ENCODE measurements at regions not wholly inside any gene's neighbourhood (a gene's known extent, or its start where the extent isn't known, plus 50 kb on each side); places are given as distances from the start of the nearest gene placed in this dataset.

DNA sequence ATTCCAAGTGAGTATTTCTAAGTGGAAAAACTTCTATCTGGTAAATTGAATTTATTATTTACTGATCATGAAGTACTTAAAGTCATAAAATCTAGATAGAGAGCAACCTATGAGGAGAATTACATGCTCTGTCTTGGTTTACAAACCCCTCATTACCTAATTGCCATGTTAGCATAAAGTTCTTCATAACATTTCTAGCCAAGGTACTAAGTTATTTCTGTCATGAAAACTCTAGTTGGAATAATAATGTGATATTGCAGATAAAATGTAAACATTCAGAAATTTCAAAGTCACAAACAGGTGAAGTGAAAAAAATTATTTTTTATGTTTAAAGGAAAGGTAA, 228.6 kb downstream of the TTLL7 start:
- no peak for DNase-seq (ENCODE audit: low read depth)

DNA sequence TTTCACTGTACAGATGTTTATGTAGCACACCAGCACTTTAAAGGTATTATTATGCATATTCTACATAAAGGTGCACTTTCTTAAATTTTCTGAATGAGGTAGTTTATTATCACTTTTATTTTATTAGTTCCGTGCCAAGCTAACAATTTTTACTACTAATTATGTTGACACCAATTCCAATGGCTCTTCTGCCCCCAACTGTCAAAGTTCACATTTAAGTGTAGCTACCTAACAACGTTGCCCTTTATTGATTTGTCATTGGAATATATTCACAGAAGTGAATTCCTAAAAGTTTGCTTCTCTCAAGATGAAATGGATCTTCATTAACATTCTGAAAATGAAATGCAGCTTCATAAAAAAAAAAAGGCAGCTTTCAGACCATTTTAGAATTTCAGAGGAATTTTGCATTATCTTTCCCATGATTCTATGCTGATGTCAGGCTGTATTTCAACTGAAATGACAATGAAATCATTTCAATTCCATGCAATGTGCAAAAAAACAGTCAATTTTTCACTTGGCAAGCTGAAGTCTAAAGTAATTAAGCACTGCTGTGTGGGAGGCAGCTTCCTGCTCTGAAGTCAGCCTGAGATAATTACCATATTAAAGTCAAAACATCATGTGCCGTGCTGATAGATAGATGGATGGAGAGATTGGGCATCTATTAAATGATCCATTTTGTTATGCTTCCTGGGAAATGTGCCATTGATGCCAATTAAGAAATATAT, 229.2 kb downstream of the TTLL7 start:
- DNase-seq (ENCODE audit: low read depth), result no peak

DNA sequence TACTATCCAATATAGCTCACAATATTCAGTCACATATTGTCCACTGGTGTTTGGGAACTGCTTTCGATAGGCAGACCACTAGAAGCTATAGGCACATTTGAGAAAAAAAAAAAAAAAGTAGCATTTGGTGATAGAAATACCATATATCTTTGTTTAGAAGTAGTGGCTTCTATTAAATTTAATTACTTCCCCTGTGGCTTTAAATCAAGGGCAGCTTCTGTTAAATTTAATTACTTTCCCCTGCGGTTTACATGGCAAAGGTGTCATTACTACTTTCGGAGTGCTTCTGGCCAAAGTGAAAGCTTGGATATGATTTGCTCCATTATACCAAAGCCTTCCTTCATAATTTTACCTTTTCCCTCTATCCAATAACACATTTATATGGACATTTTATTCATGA, 229.9 kb downstream of the TTLL7 start:
- no peak for DNase-seq (ENCODE audit: low read depth)

DNA sequence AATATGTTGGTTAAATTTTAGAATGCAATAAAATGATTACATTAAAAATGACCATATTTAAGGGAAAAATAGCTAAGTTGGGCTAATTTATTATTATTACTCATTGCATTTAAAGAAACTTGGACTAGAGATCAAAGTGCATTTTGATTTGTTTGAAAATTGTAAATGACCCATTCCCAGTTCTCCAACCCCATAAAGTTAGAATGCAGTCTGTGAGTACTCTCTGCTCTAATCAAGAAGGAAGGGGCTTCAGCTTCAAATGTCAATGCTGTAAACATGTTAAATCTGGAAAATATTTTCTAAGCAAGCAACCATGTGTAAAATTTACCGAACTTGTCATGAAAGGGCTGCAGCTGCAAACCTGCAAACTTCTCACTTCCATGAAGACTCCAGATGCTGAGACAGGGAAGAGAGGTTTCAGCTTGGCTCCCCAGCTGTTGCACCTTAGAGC, 232.7 kb downstream of the TTLL7 start:
- no peak for DNase-seq (ENCODE audit: low read depth)

DNA sequence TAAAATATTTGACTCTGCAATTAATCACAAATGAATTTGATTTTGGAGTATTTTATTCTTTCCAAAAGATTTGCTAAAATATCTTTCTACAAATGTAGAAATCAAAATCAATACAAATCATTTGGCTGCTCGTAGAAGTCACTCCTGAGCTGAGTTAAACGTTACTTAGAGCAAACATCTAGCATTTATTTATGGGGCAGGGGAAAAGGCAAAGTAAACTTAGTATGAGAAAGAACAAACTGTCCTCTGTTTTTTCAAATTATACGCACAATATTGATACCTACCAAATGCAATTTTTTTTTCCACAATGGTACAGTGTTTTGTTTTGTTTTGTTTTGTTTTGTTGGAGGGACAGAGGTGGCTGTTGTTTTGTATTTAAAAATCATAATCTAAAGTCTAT, 233.8 kb downstream of the TTLL7 start:
- no peak for DNase-seq (ENCODE audit: low read depth)

DNA sequence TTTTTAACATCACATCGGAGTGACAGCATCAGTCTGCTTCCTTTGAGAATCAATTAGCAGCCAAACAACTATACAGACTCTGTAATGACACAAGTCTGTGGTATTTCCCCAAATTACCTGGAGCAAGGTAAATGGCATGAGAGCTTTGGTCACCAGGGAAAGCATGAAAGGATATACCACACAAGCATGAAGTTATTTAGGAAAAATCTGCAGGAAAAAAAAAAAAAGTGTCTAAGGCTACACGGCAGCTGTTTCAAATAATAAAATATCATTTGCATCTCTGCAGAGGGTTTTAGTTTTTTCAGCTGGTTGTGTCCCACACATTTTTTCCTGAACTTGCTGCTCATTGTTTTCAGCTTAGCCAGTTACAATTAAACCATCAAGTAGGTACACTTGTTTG, 234.7 kb downstream of the TTLL7 start:
- DNase-seq (ENCODE audit: low read depth), result no peak

DNA sequence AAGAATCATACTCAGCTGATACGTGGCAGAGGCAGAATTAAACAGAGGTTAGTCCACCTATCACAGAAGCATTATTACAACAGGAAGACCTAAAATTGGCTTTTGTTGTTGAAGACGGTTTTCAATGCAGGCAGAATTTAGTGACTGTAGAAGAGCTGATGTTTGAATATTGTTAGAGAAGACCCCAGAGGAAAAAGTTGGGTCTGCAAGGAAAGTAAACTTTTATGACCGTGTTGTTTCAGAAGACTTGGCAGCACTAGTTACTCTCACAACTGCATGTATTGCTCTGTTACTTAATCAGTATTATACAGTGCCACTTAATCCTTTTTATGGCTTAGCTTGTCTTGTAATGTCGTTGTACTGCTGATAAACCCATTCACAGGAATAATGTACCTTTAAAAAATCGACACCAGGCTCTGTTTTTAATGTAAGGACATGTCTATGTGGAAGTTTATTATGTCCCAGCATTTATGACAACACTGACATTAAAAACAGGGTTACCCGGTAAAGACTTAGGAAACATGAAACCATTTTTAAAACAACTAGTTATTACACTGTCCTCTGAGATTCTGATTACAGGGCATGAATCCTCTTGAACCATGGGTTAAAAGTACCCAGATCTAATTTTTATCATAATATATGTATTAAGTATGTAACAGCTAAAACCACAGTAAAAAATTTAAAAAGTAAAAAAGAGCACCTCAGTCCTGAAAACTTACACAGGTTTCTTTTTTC, 235.4 kb downstream of the TTLL7 start:
- no peak for DNase-seq (ENCODE audit: low read depth)

DNA sequence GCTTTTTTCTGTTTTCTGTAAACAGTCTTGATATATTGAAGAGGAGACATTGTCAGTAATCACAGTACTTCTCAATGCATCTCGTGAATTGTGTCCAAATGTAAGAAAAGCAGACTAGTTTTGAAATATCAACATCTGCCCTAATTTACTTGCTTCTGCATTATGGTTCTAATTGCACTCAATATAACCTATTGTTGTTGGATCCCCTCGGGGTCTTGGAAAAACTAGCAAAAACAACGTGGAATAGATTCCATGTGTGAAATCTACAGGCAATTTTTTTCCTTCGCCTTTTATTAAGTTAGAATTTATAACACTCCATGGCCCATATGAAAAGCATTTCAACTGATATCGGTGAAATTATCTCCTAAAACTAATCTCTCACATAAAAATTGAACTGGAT, 236.5 kb downstream of the TTLL7 start:
- DNase-seq (ENCODE audit: low read depth), result no peak

DNA sequence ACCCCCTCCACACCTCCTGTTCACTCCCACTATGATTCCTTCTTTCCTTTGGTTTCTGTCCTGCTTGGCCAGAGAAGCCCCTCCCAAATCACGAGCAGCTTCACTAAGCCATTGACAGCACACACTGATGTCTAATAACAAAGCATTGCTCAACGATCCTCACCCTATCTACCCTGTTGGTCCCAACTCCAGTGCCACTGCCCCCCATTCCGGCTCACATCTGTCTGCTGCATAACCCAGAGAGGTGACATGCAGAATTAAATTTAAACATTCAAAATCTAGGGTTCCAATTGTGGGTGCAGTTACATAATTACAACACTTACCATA, 236.9 kb downstream of the TTLL7 start:
- no peak for DNase-seq (ENCODE audit: low read depth)

DNA sequence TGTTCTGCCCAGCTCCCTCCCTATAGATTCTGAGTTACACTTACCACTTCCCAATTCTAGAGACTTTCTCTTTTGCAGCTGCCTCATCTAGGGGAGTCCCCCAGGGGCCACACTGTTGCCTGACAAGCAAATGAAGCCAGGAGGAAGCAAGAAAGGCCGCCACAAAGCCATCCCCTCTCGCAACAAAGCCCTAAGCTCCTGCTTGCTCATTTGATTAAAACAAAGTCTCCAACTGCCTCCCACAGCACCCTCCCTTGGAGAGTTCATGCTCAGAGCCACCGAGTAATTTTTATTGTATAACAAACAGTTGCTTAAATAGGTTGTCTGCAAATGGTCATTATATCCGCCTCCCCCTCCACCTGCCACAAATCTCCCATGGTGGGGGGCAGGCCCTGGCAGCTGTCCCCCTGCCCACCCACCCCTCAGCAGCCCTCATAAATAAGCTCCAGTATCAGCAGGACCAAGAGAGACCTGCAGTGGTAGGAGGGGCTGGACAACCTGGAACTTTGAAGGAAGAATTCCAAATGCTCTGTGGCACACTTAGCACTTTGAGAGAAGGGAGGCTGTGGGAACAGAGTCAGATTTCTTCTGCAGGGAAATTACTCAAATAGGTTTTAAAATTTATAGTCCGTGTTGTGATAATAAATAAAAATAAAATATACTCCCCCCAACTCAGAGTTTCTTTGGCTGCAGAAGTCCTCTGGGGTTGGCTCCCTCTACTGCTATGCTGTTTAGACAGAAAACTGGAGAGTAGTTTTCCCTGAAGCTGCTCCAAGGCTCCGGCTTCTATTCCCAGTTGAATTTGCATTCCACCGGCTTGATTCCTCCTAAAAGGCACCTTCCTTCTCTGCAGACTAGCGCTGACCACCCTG, 237.5 kb downstream of the TTLL7 start:
- DNase-seq (ENCODE audit: low read depth), result no peak

DNA sequence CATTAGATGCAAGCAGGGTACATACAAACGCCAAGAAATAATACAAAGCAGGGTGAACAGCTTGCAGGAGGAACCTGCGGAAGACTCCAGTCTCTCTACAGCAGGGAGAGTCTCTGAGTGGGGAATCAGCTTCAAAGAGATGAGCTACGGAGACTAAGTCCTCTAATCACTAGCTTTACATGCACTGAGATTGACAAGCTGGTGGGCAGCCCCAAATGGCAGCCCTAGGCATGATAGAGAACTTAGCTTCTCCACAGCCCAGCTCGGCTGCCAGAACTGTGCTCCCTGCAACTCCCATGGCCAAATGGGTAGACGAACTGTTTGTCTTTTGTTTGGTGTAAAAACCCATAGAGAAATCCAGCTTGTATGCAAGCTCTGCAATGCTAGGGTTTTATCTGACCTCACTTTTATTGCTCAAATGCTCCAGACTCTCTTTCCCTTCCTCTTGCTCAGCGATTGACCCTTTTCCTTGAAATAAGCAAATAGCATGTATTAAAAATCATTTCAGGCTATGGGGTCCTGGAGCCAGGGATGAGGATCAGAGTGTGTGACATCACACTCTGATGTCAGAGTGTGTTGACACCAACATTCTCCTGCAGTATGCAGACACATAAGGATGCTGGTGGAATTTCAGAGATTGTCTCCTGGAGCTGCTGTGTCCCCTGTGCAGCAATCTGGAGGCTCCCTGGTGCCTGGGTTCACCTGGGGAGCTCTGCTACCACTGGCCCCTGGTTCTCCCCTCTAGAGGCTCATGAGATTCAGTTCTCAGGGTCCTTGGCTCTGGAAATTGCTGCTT, 238.5 kb downstream of the TTLL7 start:
- no peak for DNase-seq (ENCODE audit: low read depth)

DNA sequence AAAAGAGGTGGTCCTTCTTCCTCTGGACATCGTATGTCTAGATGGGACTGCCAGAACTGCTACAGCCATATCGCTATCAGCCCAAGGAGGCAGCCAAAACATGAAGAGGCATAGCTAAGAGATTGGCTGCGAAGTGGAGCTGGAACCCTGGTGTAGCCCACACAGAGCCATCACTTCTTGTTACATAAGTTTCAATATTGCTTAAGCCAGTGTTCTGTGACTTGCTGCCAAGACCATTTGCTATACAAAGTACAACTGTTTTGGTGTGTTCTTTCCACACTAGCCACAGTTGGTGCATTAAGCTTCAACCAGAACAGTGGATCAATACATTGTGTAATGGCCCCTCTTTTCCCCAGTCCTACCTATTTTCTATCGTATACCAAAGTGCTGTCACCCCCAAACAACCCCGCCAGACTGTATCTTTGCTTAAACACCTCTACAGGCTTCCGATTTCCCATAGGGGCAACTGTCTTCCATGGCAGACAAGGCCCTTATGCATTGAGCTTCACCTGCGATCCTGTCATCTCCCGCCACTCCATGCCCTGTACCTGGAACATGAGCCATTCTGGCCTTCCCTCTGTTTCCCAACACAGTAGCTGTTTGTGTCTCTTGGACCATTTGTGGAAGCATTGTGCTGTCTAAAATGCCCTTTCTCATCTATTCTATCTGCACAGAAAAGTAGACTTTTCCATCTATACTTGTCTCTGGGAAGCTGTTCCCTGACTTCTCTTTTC, 241.8 kb downstream of the TTLL7 start:
- no peak for DNase-seq (ENCODE audit: low read depth)

DNA sequence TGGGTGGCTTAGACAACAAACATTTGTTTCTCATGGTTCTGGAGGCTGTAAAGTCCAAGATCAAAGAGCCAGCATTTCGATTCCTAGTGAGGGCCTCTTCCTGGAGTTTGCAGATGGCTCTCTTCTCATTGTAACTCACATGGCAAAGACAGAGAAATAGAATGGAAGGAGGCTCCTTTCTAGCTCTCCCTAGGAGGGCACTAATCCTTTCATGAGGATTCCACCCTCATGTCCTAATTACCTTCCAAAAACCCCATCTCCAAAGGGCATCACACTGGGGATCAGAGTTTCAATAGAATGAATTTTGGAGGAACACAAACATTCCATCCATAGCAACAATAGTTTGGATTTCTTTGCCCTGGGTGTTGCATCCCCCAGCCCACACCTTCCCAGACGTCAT, 247.3 kb downstream of the TTLL7 start:
- no peak for DNase-seq (ENCODE audit: low read depth)

DNA sequence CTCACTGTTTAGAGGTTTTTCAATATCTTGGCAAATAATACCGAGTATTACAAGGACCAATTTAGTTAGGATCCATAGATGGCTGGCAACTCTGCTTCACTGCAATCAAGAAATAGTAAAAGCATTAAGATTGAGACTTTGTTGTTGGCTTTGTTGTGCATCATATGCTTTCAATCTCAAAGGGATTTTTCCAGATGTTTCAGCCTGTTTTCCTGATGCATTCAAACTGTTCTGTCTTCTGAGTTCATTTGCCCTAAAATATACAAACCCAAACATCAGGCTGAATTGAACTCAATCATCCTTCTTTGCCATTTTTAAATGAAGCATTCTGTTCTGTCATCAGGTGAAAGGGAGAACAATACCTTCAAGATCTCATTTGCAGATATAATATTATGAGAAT, 248.7 kb downstream of the TTLL7 start:
- DNase-seq (ENCODE audit: low read depth), result no peak

DNA sequence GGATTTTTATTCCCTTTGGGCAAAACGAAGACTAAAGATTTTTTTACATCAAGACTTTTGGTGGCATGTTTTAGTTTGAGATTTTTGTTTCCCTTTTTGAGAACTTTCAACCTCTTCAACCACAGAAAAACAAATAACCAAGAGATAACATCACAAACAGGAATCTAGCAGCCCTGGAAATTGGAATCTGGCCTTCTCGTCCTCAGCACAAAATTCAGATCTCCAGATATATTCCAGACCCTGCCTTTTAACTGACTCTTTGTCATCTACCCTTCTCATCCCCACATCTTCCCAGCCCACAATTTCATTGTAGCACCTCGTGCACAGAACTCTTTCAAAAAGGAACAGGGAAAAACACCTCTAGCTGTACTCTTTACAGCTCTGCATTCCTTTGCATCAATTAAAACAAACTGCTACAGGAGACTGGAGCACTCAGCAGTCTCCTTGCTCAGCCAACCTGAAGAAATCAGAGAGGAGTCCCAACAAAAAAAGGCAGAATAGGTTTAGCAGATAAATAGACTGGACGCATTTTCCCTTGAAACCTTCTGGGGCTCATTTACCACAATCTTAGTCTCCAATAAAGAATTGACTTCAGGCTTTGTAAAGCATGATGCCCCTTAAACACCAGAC, 251.0 kb downstream of the TTLL7 start:
- no peak for DNase-seq (ENCODE audit: low read depth)

DNA sequence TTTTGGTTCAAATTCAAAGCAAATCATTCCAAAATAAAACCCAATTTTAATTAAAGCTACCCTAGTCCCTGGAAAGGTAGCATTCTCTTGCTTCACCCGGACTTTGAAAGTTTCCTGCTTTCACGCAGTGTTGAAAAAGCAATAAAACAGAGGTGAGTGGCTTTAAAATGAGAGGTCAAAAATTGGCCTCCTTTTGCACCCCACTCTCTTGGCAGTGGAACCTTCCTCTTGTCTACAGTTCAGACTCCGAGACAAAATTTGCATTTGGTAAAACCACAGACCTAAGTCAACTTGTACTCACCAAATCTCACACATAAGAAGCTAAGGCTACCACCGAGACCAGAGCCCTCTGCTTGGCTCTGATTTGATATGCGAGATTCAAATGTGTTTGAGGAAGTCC, 252.7 kb downstream of the TTLL7 start:
- no peak for DNase-seq (ENCODE audit: low read depth)

DNA sequence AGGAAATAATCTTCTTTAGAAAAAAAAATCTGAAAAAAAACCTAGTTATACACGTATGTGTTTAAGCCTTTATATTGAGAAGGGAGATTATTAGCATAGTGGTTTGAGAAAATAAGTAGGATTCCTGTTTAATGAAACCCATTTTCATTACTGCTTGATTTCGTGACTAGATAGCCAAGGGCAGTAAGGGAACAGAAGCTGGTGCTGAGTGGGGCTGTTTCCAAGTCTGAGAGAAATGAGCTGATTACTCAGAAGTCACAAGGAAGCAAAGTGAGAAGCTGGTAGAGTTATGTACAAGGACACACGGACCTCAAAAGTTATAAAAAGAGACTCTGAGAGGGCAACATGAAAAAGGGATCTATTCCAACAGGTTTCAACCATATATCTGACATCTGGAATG, 256.5 kb downstream of the TTLL7 start:
- DNase-seq (ENCODE audit: low read depth), result no peak

DNA sequence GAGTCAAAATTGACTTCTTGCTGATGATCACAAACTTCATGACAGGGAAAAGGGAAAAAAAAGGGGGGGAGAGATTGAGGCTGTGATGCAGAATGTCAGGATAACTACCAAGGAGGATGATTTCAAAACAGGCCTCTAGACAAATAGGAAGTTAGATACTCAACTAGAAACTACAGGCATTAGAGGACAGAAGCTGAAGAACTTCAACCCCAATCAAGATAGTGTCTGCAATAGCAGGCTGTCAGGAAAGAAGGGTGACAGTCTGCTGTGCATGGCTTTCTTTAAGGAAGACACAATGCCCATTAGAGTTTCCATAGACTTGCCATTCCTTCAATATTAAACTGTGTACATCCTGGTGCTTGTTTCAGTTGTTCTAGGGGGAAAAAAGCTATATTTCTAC, 257.2 kb downstream of the TTLL7 start:
- no peak for DNase-seq (ENCODE audit: low read depth)

DNA sequence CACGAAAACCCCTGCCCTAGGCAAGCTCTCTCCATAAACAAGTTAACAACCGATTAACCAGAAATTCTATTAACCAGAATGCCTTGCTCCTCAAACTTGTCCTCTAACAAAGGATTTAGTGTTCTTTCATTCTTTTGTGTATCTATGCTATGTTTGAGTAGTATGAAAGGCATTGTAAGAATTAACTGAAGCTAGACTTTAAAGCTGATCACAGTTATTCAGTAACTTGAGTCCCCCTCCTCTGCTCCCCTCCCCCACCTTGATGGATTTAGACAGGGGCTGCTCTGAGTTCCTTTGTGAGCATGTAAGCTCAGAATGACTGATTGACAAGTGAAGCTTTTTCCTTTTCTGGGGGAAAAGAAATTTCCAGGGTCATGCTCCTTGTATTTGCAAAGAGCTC, 257.6 kb downstream of the TTLL7 start:
- DNase-seq (ENCODE audit: low read depth), result no peak

DNA sequence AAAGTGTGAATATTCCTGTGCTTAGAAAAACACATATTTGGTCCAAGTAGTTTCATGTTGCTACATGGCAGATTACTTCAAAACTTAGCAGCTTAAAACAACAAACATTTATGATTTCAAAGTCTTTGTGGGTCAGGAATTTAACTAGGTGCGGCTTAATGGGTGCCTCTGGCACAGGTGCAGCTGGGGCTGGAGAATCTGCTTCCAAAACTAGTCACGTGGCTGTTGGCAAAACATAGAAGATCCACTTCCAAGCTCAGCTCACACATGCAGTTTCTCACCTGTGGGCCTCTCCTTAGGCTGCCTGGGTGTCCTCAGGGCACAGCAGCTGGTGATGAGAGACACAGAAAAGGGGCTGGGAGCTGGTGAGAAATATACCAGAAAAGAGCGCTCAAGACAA, 263.4 kb downstream of the TTLL7 start:
- DNase-seq (ENCODE audit: low read depth), result no peak

DNA sequence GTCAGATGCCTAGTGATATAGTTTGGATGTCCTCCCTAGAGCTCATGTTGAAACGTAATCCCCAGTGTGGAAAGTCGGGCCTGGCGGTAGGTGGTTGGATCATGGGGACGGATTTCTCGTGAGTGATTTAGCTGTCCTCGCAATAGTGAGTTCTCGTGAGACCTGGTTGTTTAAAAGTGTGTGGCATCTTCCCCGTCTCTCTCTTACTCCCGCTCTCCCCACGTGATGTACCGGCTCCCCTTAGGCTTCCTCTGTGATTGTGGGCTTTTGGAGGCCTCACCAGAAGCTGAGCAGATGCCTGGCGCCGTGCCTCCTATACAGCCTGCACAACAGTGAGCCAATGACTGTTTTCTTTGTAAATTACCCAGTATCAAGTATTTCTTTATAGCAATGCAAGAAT, 264.5 kb downstream of the TTLL7 start:
- no peak for DNase-seq (ENCODE audit: low read depth)

All from T-helper 22 cell (primary cell).